GM18511 (cell line): ENCODE measurements at regions not wholly inside any gene's neighbourhood (a gene's known extent, or its start where the extent isn't known, plus 50 kb on each side); places are given as distances from the start of the nearest gene placed in this dataset.
"Not testable (repeated sequence)": the region's sequence is repeated elsewhere in the genome, so short reads cannot be mapped to it uniquely, and the experiment has no call there.

Source experiments
- ATAC-seq: cut with Tn5 transposase; IDR thresholded peaks from one replicate; pipeline ENCODE4 v1.9.1; 2021; ENCODE audit warnings: mild to moderate bottlenecking, moderate library complexity; ENCODE audit not compliant: unreplicated experiment

DNA sequence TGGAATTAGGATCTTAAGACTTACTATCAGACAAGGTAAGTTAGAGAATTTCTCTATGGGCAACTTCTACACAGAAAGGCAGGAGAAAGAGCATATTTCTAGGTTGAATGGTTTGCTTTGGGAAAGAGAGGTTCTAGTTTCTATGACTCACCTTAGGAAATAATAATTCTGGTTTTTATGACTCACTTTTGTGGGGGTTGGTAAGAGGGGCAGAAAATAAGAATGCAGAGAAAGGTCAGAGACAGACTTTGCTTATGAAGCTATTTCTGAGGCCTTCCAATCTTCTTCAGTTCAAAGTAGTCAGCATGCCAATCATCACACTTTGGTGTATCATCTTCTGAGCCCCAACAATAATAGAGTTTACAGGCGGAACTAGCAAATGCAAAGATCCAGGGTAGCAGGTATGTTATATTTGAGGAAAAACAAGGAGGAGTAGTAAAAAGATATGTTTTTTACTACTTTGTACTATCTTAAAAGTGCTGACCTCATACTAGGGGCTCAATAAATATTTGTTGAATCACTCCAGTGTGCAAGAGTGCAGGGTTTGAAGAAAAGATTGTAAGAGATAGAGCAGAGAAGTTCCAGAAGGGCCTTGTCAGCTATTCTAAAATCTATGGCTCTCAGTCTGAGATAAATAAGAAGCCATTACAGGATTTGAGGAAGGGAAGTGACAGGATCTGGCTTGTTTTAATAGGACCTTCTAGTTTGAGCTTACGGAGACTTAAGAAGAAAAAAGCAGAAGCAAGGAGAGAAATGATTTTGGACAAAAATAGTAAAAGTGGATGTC lies 56.7 kb upstream of the LRFN5 start:
- ATAC-seq, result no peak

GRCh38 chr14:41549282-41549681 lies 57.4 kb upstream of the LRFN5 start:
- no peak for ATAC-seq

DNA sequence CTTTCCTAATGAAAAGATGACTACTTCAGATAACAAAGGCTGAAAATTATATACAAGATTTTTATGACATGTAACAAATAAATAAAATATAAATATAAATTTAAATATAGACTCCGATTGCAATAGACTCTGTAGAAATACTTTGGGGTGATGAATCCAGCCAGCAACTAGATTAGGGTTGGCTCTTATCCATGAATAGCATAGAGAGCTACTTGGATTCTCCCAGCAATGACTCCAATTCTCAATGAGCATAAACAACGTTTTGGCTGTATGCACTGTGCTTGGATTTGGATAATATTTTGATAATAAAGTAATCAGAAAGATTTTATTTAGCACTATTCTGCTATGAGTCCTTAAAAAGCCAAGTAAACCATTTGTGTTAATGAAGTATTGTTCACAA lies 58.0 kb upstream of the LRFN5 start:
- no peak for ATAC-seq

DNA sequence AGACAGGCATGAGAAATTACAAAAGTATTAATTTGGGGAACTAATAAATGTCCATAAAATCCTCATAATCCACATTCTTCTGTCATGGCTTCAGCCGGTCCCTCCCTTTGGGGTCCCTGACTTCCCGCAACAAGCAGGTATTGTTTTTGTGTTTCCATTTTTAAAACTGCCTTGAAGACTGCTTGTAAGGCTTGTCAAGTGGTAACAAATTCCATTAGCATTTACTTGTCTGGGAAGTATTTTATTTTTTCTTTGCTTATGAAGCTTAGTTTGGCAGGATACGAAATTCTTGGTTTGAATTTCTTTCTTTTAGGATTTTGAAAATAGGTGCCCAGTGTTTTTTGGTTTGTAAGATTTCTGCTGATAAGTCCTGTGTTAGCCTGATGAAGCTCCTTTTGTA lies 65.3 kb upstream of the LRFN5 start:
- ATAC-seq, result no peak

- ATAC-seq, result no peak
Observed at GRCh38 chr14:41532255-41532654, 74.4 kb upstream of the LRFN5 start.

- ATAC-seq, result no peak
Observed at GRCh38 chr14:41521891-41522290, 84.8 kb upstream of the LRFN5 start.

GRCh38 chr14:41518030-41518429 lies 88.6 kb upstream of the LRFN5 start:
- ATAC-seq, result not testable (repeated sequence)

DNA sequence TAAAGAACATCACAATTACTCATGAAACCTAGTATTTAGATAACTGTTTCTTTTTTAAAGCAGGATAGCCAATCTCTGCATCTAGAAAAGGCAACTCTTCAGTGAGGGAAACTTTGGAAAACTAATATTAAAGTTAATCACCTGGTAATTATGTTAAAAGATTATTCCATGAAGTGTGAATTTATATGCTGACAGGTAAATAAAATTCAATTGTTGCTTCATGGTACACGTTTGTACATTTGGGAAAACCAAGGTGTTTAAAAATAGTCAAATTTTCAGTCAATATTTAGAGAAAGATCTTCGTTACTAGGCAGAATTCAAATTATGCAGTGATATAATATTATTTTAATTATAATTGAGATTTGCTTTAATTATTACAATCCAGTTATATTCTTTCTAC lies 100.1 kb upstream of the LRFN5 start:
- ATAC-seq, result no peak

GRCh38 chr14:41505491-41505890 lies 101.2 kb upstream of the LRFN5 start:
- ATAC-seq, result no peak

- ATAC-seq, result no peak
Observed at GRCh38 chr14:41498959-41499358, 107.7 kb upstream of the LRFN5 start.

DNA sequence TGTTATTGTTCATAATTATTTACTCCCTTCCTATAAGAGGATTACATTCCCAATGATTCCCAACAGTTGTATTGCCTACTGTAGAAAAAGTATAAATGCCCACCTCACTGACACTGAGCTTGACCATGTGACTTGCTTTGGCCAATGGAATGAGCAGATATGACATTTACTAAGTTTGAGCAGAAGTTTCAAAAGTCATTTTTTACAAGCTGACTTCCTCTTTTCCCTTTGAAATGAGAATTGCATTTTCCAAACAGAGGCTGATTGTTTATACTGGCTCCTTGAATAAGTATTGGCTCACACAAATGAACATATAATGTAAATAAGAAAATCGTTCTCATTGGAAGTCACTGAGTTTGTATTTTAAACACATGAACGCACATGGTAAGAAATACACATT lies 116.4 kb upstream of the LRFN5 start:
- no peak for ATAC-seq

GRCh38 chr14:41489315-41489972 lies 117.2 kb upstream of the LRFN5 start:
- no peak for ATAC-seq

DNA sequence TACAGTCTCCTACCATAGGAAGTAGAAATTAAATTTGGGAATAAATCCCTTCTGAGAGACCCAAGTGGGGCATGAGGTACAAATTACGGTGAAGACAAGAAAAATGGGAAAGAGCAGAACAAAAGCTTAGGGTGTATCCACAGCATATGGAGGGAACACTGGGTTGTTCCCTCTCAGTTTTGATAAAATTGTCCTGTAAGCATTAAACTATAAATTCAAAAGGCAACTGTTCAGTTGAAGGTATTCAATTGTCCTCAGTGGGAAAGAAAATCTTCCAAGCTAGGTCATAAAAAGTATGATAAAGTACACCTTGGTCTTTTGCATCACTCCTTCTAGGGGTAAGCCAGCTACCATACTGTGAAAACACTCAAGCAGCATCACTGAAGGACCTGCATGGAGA lies 118.3 kb upstream of the LRFN5 start:
- no peak for ATAC-seq

DNA sequence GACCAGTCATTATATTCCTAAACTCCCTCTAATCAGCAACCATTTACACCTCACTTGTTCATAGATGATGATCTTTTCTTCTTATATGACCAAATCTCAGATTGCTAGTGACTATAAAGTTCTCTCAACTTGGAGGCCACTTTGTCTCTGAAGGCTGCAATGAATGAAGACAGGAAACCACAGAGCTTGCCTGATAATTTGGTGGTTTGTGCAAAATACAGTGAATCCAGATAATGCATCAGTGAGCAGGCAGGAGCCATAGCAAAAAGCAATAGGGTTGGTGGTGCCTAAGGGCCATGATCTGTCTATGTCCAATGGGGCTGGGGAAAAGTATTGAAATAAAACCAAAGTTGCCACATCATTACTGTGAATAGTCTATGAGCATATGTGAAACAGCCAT lies 123.8 kb upstream of the LRFN5 start:
- ATAC-seq, result no peak

DNA sequence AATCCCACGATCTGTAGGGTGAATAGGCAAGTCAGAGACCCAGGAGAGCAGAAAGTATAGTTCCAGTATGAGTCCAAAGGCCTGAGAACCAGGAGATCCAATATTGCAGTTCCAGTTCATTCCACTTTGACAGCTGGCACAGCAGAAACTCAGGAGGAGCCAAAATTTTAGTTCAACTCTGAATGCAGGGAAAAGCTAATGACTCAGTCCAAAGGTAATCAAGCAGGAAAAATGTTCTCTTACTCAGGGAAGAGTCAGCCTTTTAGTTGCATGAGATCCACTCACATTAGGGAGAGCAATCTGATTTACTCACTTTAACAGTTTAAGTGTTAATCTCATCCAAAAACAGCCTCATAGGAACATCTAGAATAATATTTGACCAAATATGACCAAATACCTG lies 130.2 kb upstream of the LRFN5 start:
- ATAC-seq, result no peak

- no peak for ATAC-seq
Observed at GRCh38 chr14:41461380-41461779, 145.3 kb upstream of the LRFN5 start.

DNA sequence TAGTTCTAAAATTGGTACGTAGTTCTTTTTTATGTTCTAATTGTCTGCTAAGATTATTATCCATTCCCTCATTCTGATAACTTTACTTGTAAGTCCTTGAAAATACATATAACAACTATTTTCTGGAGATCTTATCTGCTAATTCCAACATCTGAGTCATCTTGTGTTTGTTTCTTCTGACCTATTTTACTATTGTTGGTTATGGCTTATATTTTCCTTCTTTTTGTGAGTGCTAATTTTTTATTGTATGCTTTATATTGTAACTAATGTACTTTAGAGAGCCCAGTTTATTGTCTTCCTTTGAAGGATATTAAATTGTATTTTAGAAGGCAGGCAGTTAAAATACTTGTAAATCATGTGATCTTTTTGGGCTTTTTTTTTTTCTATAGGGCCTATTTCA lies 149.3 kb upstream of the LRFN5 start:
- no peak for ATAC-seq

- ATAC-seq, result no peak
Observed at GRCh38 chr14:41449066-41449465, 157.6 kb upstream of the LRFN5 start.

- ATAC-seq, result no peak
Observed at GRCh38 chr14:41446008-41446407, 160.7 kb upstream of the LRFN5 start.

GRCh38 chr14:41423503-41423902 lies 183.2 kb upstream of the LRFN5 start:
- ATAC-seq, result no peak

- ATAC-seq, result not testable (repeated sequence)
Observed at GRCh38 chr14:41421308-41421707, 185.4 kb upstream of the LRFN5 start.

DNA sequence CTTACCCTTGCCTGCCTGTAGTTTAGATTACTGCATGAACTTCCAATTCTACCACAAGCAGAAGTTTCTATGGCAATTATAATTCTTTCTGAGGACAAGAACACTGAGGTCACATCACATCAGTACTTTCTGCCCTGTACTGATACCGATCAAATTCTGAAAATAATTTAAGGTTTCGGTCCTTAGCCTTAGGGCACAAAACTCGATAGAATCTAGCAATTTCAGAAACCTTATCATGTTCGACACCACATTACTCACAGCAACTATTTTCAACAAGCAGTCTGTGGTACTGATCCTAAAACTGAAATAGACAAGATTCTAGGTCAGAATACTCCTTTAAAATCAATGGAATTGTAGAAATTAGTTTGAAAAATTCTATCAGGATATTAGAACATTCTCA lies 187.0 kb upstream of the LRFN5 start:
- ATAC-seq, result no peak

- no peak for ATAC-seq
Observed at GRCh38 chr14:41418851-41419250, 187.8 kb upstream of the LRFN5 start.
